COLO668 (cell line): ENCODE measurements at regions not wholly inside any gene's neighbourhood (a gene's known extent, or its start where the extent isn't known, plus 50 kb on each side); places are given as distances from the start of the nearest gene placed in this dataset.

Experiments
- DNase-seq: peaks from one replicate; lab custom pipeline; 2025; ENCODE audit not compliant: unreplicated experiment; lab: John Stamatoyannopoulos, UW

GRCh38 chr13:67763384-67763783 is 533.2 kb upstream of the PCDH9 start:
- no peak for DNase-seq

- no peak for DNase-seq
These were observed 528.8 kb upstream of the PCDH9 start for GRCh38 chr13:67758975-67759374.

GRCh38 chr13:67754012-67754411 is 523.9 kb upstream of the PCDH9 start:
- DNase-seq = no peak

GRCh38 chr13:67752759-67753158 is 522.6 kb upstream of the PCDH9 start:
- no peak for DNase-seq

GRCh38 chr13:67742478-67742877 is 512.3 kb upstream of the PCDH9 start:
- no peak for DNase-seq

- DNase-seq = no peak
These were observed 510.9 kb upstream of the PCDH9 start for GRCh38 chr13:67740871-67741535.

- DNase-seq = peak; percentile 30
These were observed 506.7 kb upstream of the PCDH9 start for GRCh38 chr13:67736646-67737420.

- DNase-seq = no peak
These were observed 505.5 kb upstream of the PCDH9 start for GRCh38 chr13:67735651-67736050.

- DNase-seq = no peak
These were observed 496.8 kb upstream of the PCDH9 start for GRCh38 chr13:67726979-67727378.

GRCh38 chr13:67725999-67726398 is 495.9 kb upstream of the PCDH9 start:
- no peak for DNase-seq

- DNase-seq = no peak
These were observed 483.4 kb upstream of the PCDH9 start for GRCh38 chr13:67713571-67713970.

- no peak for DNase-seq
These were observed 466.6 kb upstream of the PCDH9 start for GRCh38 chr13:67696775-67697174.

- no peak for DNase-seq
These were observed 434.4 kb upstream of the PCDH9 start for GRCh38 chr13:67664502-67664901.

GRCh38 chr13:67662997-67663396 is 432.9 kb upstream of the PCDH9 start:
- DNase-seq = no peak

GRCh38 chr13:67652887-67653286 is 422.8 kb upstream of the PCDH9 start:
- no peak for DNase-seq

- DNase-seq = no peak
These were observed 421.9 kb upstream of the PCDH9 start for GRCh38 chr13:67651908-67652465.

GRCh38 chr13:67650471-67650870 is 420.3 kb upstream of the PCDH9 start:
- DNase-seq = no peak

GRCh38 chr13:67645874-67646467 is 415.8 kb upstream of the PCDH9 start:
- DNase-seq = no peak

- DNase-seq = no peak
These were observed 413.4 kb upstream of the PCDH9 start for GRCh38 chr13:67643516-67644055.

GRCh38 chr13:67642657-67643056 is 412.5 kb upstream of the PCDH9 start:
- DNase-seq = no peak

- no peak for DNase-seq
These were observed 405.6 kb upstream of the PCDH9 start for GRCh38 chr13:67635754-67636153.

GRCh38 chr13:67632590-67632989 is 402.5 kb upstream of the PCDH9 start:
- DNase-seq = no peak
